Type B pancreatic cell (in vitro differentiated cells): ENCODE measurements at regions not wholly inside any gene's neighbourhood (a gene's known extent, or its start where the extent isn't known, plus 50 kb on each side); places are given as distances from the start of the nearest gene placed in this dataset.

Experiments used
- DNase-seq: peaks from one replicate; pipeline ENCODE4 v3.0.0; 2021; ENCODE audit warnings: mixed read lengths; ENCODE audit not compliant: unreplicated experiment; ENCODE audit errors: extremely low spot score
- H3K27ac Mint-ChIP-seq: 2 replicates; pipeline ENCODE4 v1.8.0; 2021; ENCODE audit warnings: mild to moderate bottlenecking, mixed read lengths
- H3K27me3 Mint-ChIP-seq: 2 replicates; pipeline ENCODE4 v1.8.0; 2021; ENCODE audit warnings: mixed read lengths
- H3K36me3 Mint-ChIP-seq: 2 replicates; pipeline ENCODE4 v1.8.0; 2021; ENCODE audit warnings: mixed read lengths
- H3K4me1 Mint-ChIP-seq: one replicate; pipeline ENCODE4 v1.8.0; 2021; ENCODE audit warnings: mixed read lengths; ENCODE audit not compliant: unreplicated experiment
- H3K4me3 Mint-ChIP-seq: 2 replicates; pipeline ENCODE4 v1.8.0; 2021; ENCODE audit warnings: mild to moderate bottlenecking, mixed read lengths
- H3K9me3 Mint-ChIP-seq: 2 replicates; pipeline ENCODE4 v1.8.0; 2021; ENCODE audit warnings: mixed read lengths
- TF ChIP-seq, protein P1 (sequence below): fragments of 200-600 bp; sonication (generic); conservative IDR thresholded peaks from 2 replicates; pipeline ENCODE4 v1.5.0; 2021; ENCODE audit warnings: antibody characterized with exemption, mild to moderate bottlenecking

DNA sequence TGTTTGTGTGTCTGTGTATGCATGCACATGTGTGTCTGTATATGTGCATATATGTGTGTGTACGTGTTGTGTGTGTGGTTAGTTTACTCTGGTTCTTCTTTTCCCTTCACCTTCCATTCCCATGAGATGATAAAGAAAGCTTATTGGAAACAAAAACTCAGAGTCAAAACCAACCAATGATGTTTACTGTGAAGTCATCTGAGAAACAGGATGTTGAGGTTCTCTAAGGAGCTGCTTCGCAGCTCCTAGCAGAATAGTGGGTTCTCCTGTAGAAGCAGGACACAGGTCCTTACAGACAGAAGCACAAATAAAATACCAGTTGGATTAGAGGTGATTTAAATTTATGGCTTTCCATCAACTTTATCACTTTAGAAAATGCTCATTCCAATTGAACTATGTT, 256.1 kb upstream of the PLET1 start:
- no peak for DNase-seq
- no peak overlapping the region for H3K27ac Mint-ChIP-seq
- peaks cover 11% of the 10 kb centered on the region for H3K27me3 Mint-ChIP-seq
- no peak overlapping the region for H3K4me3 Mint-ChIP-seq
- H3K9me3 Mint-ChIP-seq, result no peaks in the 10 kb centered on the region
- TF ChIP-seq, protein P1, sequence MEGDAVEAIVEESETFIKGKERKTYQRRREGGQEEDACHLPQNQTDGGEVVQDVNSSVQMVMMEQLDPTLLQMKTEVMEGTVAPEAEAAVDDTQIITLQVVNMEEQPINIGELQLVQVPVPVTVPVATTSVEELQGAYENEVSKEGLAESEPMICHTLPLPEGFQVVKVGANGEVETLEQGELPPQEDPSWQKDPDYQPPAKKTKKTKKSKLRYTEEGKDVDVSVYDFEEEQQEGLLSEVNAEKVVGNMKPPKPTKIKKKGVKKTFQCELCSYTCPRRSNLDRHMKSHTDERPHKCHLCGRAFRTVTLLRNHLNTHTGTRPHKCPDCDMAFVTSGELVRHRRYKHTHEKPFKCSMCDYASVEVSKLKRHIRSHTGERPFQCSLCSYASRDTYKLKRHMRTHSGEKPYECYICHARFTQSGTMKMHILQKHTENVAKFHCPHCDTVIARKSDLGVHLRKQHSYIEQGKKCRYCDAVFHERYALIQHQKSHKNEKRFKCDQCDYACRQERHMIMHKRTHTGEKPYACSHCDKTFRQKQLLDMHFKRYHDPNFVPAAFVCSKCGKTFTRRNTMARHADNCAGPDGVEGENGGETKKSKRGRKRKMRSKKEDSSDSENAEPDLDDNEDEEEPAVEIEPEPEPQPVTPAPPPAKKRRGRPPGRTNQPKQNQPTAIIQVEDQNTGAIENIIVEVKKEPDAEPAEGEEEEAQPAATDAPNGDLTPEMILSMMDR, result no peak
- peaks cover 20% of the 10 kb centered on the region for H3K4me1 Mint-ChIP-seq
- no peaks in the 10 kb centered on the region for H3K36me3 Mint-ChIP-seq

DNA sequence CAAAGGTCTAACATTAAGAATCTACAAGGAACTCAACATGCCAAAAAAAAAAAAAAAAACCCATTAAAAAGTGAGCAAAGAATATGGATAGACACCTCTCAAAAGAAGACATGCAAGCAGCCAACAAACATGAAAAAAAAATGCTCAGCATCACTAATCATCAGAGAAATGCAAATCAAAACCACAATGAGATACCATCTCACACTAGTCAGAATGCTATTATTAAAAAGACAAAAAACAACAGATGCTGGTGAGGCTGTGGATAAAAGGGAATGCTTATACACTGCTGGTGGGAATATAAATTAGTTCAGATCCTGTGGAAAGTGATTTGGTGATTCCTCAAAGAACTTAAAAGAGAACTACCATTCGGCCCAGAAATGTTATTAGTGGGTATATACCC, 257.7 kb upstream of the PLET1 start:
- H3K36me3 Mint-ChIP-seq, result no peaks in the 10 kb centered on the region
- peaks cover 7% of the 10 kb centered on the region for H3K27me3 Mint-ChIP-seq
- TF ChIP-seq, protein P1, result no peak
- no peak overlapping the region for H3K27ac Mint-ChIP-seq
- no peak overlapping the region for H3K4me3 Mint-ChIP-seq
- H3K9me3 Mint-ChIP-seq, result no peaks in the 10 kb centered on the region
- H3K4me1 Mint-ChIP-seq, result peaks cover 27% of the 10 kb centered on the region
- no peak for DNase-seq

DNA sequence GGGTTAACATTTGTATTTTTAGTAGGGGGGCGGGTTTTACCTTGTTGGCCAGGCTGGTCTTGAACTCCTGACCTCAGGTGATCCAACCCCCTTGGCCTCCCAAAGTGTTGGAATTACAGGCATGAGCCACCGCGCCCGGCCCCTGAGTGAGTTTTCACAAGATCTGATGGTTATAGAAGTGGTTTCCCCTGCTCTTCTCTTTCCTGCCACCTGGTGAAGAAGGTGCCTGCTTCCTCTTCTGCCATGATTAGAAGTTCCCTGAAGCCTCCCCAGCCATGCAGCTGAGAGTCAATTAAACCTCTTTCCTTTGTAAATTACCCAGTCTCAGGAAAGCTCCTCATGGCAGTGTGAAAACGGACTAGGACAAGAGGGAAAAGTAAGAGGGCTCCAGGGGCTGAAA, 259.1 kb upstream of the PLET1 start:
- H3K4me1 Mint-ChIP-seq, result peaks cover 25% of the 10 kb centered on the region
- peaks cover 3% of the 10 kb centered on the region for H3K27me3 Mint-ChIP-seq
- no peak for DNase-seq
- H3K36me3 Mint-ChIP-seq, result no peaks in the 10 kb centered on the region
- H3K27ac Mint-ChIP-seq, result no peak overlapping the region
- no peaks in the 10 kb centered on the region for H3K9me3 Mint-ChIP-seq
- TF ChIP-seq, protein P1, result no peak
- no peak overlapping the region for H3K4me3 Mint-ChIP-seq

DNA sequence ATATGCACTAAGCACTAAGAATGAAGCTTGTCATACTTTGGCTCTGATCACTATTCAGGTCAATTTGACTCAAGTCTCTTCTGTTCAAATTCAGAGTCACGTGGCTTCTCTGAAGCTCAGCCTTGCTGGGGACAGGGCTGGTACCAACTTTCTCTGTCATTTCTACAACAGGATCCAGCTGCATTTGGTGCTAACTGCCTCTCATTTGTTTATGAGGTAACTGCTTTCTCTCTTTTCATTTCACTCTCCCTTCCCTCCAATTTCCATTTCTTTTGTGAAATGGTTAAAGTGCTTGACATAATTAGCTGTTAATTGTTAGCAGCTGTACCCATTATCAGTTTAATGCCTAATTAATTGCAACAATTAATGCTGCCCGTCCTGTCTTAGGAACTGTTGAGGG, 259.7 kb upstream of the PLET1 start:
- H3K4me3 Mint-ChIP-seq, result no peak overlapping the region
- peaks cover 26% of the 10 kb centered on the region for H3K4me1 Mint-ChIP-seq
- no peak for DNase-seq
- no peaks in the 10 kb centered on the region for H3K9me3 Mint-ChIP-seq
- H3K36me3 Mint-ChIP-seq, result no peaks in the 10 kb centered on the region
- peaks cover 3% of the 10 kb centered on the region for H3K27me3 Mint-ChIP-seq
- H3K27ac Mint-ChIP-seq, result no peak overlapping the region
- TF ChIP-seq, protein P1, result no peak

DNA sequence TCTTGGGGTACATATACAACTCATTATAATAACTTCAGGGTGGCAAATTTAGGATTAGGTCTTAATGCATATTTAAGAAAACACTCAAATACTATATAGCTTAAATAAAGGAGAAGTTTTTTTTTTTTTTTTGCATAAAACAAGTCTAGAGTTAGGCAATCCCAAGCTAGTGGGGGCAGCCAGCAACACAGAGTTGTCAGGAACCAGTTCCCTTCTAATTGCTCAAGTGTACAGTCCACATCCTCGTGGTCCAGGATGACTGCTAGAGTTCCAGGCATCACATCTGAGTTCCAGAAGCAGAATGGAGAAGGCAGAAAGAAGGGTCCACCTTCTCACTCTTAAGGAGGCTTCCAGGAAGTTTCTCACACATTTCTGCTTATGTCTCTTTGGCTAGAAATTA, 261.9 kb upstream of the PLET1 start:
- no peak overlapping the region for H3K4me3 Mint-ChIP-seq
- TF ChIP-seq, protein P1, result no peak
- H3K27me3 Mint-ChIP-seq, result peaks cover 13% of the 10 kb centered on the region
- peaks cover 34% of the 10 kb centered on the region for H3K4me1 Mint-ChIP-seq
- H3K27ac Mint-ChIP-seq, result no peak overlapping the region
- H3K9me3 Mint-ChIP-seq, result no peaks in the 10 kb centered on the region
- no peaks in the 10 kb centered on the region for H3K36me3 Mint-ChIP-seq
- DNase-seq, result no peak

DNA sequence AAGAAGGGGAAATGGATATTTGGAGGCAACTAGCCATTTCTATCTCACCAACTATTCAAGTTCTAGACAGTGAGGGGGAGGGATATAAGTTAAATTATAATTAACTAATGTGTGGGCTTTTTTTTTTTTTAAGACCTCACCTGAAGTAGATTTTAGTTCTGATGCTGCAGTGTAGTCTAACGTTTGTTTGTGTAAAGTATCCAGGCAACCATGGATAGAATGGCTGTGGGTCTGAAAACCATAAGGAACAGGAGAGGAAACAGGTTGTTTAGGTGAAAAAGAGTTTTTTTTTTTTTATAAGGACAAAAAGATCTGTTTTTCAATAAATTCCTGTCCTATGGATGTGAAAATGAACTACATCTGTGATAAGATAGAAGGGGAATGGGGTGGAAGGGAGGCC, 262.4 kb upstream of the PLET1 start:
- TF ChIP-seq, protein P1, result no peak
- no peaks in the 10 kb centered on the region for H3K36me3 Mint-ChIP-seq
- H3K27me3 Mint-ChIP-seq, result peaks cover 16% of the 10 kb centered on the region
- H3K4me1 Mint-ChIP-seq, result peaks cover 34% of the 10 kb centered on the region
- H3K4me3 Mint-ChIP-seq, result no peak overlapping the region
- no peak for DNase-seq
- H3K9me3 Mint-ChIP-seq, result no peaks in the 10 kb centered on the region
- H3K27ac Mint-ChIP-seq, result peak overlapping the region; percentile 59
